IPS-18a (cell line): ENCODE measurements at regions not wholly inside any gene's neighbourhood (a gene's known extent, or its start where the extent isn't known, plus 50 kb on each side); places are given as distances from the start of the nearest gene placed in this dataset.

Experiments used
- H3K27ac ChIP-seq: one replicate; pipeline ENCODE4 v1.5.1; 2013; ENCODE audit warnings: low read length
- H3K27me3 ChIP-seq: one replicate; pipeline ENCODE4 v1.6.1; 2013; ENCODE audit warnings: mild to moderate bottlenecking, low read length; ENCODE audit not compliant: control insufficient read depth, insufficient read depth
- H3K36me3 ChIP-seq: one replicate; pipeline ENCODE4 v1.6.1; 2013; ENCODE audit warnings: low read depth, low read length; ENCODE audit not compliant: control insufficient read depth
- H3K4me1 ChIP-seq: one replicate; pipeline ENCODE4 v1.6.1; 2013; ENCODE audit warnings: low read depth, low read length; ENCODE audit not compliant: control insufficient read depth
- H3K4me3 ChIP-seq: one replicate; pipeline ENCODE4 v1.5.1; 2013; ENCODE audit warnings: low read length
- H3K9ac ChIP-seq: one replicate; pipeline ENCODE4 v1.6.1; 2013; ENCODE audit warnings: mild to moderate bottlenecking, low read length, moderate library complexity
- H3K9me3 ChIP-seq: one replicate; pipeline ENCODE4 v1.6.1; 2013; ENCODE audit warnings: low read depth, low read length; ENCODE audit not compliant: control insufficient read depth

GRCh38 chr1:55741516-55741915, 526.4 kb upstream of the USP24 start:
- no peaks in the 10 kb centered on the region for H3K27me3 ChIP-seq
- no peaks in the 10 kb centered on the region for H3K9me3 ChIP-seq
- H3K9ac ChIP-seq, result no peak overlapping the region
- H3K4me3 ChIP-seq, result no peak overlapping the region
- no peak overlapping the region for H3K27ac ChIP-seq
- peaks cover 8% of the 10 kb centered on the region for H3K4me1 ChIP-seq
- H3K36me3 ChIP-seq, result no peaks in the 10 kb centered on the region

GRCh38 chr1:55735106-55735505, 519.9 kb upstream of the USP24 start:
- no peaks in the 10 kb centered on the region for H3K4me1 ChIP-seq
- H3K27ac ChIP-seq, result no peak overlapping the region
- no peaks in the 10 kb centered on the region for H3K27me3 ChIP-seq
- H3K36me3 ChIP-seq, result no peaks in the 10 kb centered on the region
- H3K9ac ChIP-seq, result no peak overlapping the region
- H3K4me3 ChIP-seq, result no peak overlapping the region
- no peaks in the 10 kb centered on the region for H3K9me3 ChIP-seq

GRCh38 chr1:55726994-55727393, 511.8 kb upstream of the USP24 start:
- H3K4me3 ChIP-seq, result no peak overlapping the region
- no peaks in the 10 kb centered on the region for H3K9me3 ChIP-seq
- no peak overlapping the region for H3K27ac ChIP-seq
- H3K9ac ChIP-seq, result no peak overlapping the region
- no peaks in the 10 kb centered on the region for H3K36me3 ChIP-seq
- no peaks in the 10 kb centered on the region for H3K27me3 ChIP-seq
- no peaks in the 10 kb centered on the region for H3K4me1 ChIP-seq

GRCh38 chr1:55725378-55725777, 510.2 kb upstream of the USP24 start:
- Histone ChIP-seq H3K36me3 (no peaks in the 10 kb centered on the region), H3K9me3 (no peaks in the 10 kb centered on the region), H3K9ac (no peak overlapping the region), H3K4me3 (no peak overlapping the region), H3K27me3 (no peaks in the 10 kb centered on the region), H3K27ac (no peak overlapping the region), H3K4me1 (no peaks in the 10 kb centered on the region)

GRCh38 chr1:55724551-55725325, 509.6 kb upstream of the USP24 start:
- H3K4me1 ChIP-seq, result peaks cover 4% of the 10 kb centered on the region
- H3K27ac ChIP-seq, result no peak overlapping the region
- H3K27me3 ChIP-seq, result no peaks in the 10 kb centered on the region
- no peaks in the 10 kb centered on the region for H3K36me3 ChIP-seq
- no peaks in the 10 kb centered on the region for H3K9me3 ChIP-seq
- H3K9ac ChIP-seq, result no peak overlapping the region
- no peak overlapping the region for H3K4me3 ChIP-seq

GRCh38 chr1:55723001-55723400, 507.8 kb upstream of the USP24 start:
- H3K9ac ChIP-seq, result no peak overlapping the region
- H3K27me3 ChIP-seq, result no peaks in the 10 kb centered on the region
- no peak overlapping the region for H3K27ac ChIP-seq
- no peaks in the 10 kb centered on the region for H3K36me3 ChIP-seq
- H3K4me3 ChIP-seq, result no peak overlapping the region
- H3K9me3 ChIP-seq, result no peaks in the 10 kb centered on the region
- peaks cover 20% of the 10 kb centered on the region for H3K4me1 ChIP-seq

- Histone ChIP-seq H3K9ac (no peak overlapping the region), H3K9me3 (no peaks in the 10 kb centered on the region), H3K27me3 (no peaks in the 10 kb centered on the region), H3K4me3 (no peak overlapping the region), H3K36me3 (no peaks in the 10 kb centered on the region), H3K27ac (no peak overlapping the region), H3K4me1 (peaks cover 23% of the 10 kb centered on the region)
Observed at GRCh38 chr1:55720261-55720660, 505.1 kb upstream of the USP24 start.

- Histone ChIP-seq H3K36me3 (no peaks in the 10 kb centered on the region), H3K4me1 (peaks cover 23% of the 10 kb centered on the region), H3K27me3 (no peaks in the 10 kb centered on the region), H3K9ac (no peak overlapping the region), H3K4me3 (no peak overlapping the region), H3K27ac (no peak overlapping the region), H3K9me3 (no peaks in the 10 kb centered on the region)
Observed at GRCh38 chr1:55718758-55719671, 503.9 kb upstream of the USP24 start.

GRCh38 chr1:55717111-55717510, 501.9 kb upstream of the USP24 start:
- Histone ChIP-seq H3K9me3 (no peaks in the 10 kb centered on the region), H3K9ac (no peak overlapping the region), H3K36me3 (no peaks in the 10 kb centered on the region), H3K4me1 (peaks cover 23% of the 10 kb centered on the region), H3K4me3 (no peak overlapping the region), H3K27me3 (no peaks in the 10 kb centered on the region), H3K27ac (no peak overlapping the region)

- H3K4me3 ChIP-seq, result no peak overlapping the region
- H3K27me3 ChIP-seq, result no peaks in the 10 kb centered on the region
- H3K4me1 ChIP-seq, result peaks cover 23% of the 10 kb centered on the region
- no peaks in the 10 kb centered on the region for H3K9me3 ChIP-seq
- no peaks in the 10 kb centered on the region for H3K36me3 ChIP-seq
- no peak overlapping the region for H3K27ac ChIP-seq
- H3K9ac ChIP-seq, result no peak overlapping the region
Observed at GRCh38 chr1:55716610-55717009, 501.4 kb upstream of the USP24 start.

- no peak overlapping the region for H3K4me3 ChIP-seq
- no peaks in the 10 kb centered on the region for H3K36me3 ChIP-seq
- no peaks in the 10 kb centered on the region for H3K27me3 ChIP-seq
- no peak overlapping the region for H3K27ac ChIP-seq
- H3K9me3 ChIP-seq, result no peaks in the 10 kb centered on the region
- peaks cover 23% of the 10 kb centered on the region for H3K4me1 ChIP-seq
- no peak overlapping the region for H3K9ac ChIP-seq
Observed at GRCh38 chr1:55716151-55716550, 501.0 kb upstream of the USP24 start.
